Peyer's patch (tissue), 4 donors: ENCODE measurements at regions not wholly inside any gene's neighbourhood (a gene's known extent, or its start where the extent isn't known, plus 50 kb on each side); places are given as distances from the start of the nearest gene placed in this dataset.

Experiments used
- DNase-seq, 3 donors: peaks; one replicate each; pipeline ENCODE4 v3.0.0-alpha.2; 2017 to 2019
- H3K27ac ChIP-seq, 4 donors: fragments of 200-600 bp; sonication (generic); one replicate each; pipeline ENCODE4 v1.5.1; 2016 to 2019
- H3K27me3 ChIP-seq, 2 donors: fragments of 200-600 bp; sonication (generic); one replicate each; pipeline ENCODE4 v1.5.1; 2019
- H3K36me3 ChIP-seq, 3 donors: fragments of 200-600 bp; sonication (generic); one replicate each; pipeline ENCODE4 v1.5.1; 2016 to 2019
- H3K4me1 ChIP-seq, 4 donors: fragments of 200-600 bp; sonication (generic); one replicate each; pipeline ENCODE4 v1.5.1; 2016 to 2019
- H3K4me3 ChIP-seq, 4 donors: fragments of 200-600 bp; sonication (generic); 1 replicate in 3 of 4; 2 replicates in 1 of 4; pipeline ENCODE4 v1.5.1; 2016 to 2019; ENCODE audit warnings: mild to moderate bottlenecking in 1 of 4
- H3K9me3 ChIP-seq, 4 donors: fragments of 200-600 bp; sonication (generic); one replicate each; pipeline ENCODE4 v1.5.1; 2016 to 2019; ENCODE audit warnings: mild to moderate bottlenecking in 1 of 4
- POLR2A ChIP-seq, 2 donors: fragments of 450-650 bp; IDR thresholded peaks; one replicate each; pipeline ENCODE4 v1.5.1; 2017; ENCODE audit warnings: antibody characterized with exemption in 2 of 2, mild to moderate bottlenecking in 2 of 2, moderate library complexity in 2 of 2
- TF ChIP-seq, protein P1 (sequence below), 6 experiments: fragments of 450-650 bp in 4 of 6; fragments of 200-600 bp in 2 of 6; sonication (generic) in 1 of 6; IDR thresholded peaks; one replicate each; pipeline ENCODE4 v1.5.1; 2017 to 2019; ENCODE audit warnings: antibody characterized with exemption in 6 of 6, mild to moderate bottlenecking in 3 of 6, moderate library complexity in 1 of 6

DNA sequence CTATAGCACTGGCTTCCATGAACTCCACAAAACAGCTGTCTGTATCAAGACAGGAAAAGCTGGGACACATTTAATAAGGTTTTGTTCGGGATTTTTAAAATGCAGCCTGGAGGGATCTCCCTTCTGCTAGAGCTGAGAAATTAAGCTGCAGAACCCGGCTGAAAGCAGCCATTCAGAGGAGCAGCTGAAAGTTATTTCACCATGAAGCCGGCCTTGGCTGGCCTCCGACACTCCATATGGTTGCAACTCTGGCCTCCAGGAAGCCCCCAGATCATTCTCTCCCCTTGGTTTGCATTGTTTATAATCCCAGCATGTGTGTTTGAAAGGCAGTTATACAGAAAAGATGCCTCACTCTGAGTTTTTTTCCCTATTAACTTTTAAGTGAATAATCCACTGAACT, 239.4 kb downstream of the SPATA18 start:
- no peak for TF ChIP-seq POLR2A (IDR thresholded peaks at IDR 0.05)
- TF ChIP-seq, protein P1, sequence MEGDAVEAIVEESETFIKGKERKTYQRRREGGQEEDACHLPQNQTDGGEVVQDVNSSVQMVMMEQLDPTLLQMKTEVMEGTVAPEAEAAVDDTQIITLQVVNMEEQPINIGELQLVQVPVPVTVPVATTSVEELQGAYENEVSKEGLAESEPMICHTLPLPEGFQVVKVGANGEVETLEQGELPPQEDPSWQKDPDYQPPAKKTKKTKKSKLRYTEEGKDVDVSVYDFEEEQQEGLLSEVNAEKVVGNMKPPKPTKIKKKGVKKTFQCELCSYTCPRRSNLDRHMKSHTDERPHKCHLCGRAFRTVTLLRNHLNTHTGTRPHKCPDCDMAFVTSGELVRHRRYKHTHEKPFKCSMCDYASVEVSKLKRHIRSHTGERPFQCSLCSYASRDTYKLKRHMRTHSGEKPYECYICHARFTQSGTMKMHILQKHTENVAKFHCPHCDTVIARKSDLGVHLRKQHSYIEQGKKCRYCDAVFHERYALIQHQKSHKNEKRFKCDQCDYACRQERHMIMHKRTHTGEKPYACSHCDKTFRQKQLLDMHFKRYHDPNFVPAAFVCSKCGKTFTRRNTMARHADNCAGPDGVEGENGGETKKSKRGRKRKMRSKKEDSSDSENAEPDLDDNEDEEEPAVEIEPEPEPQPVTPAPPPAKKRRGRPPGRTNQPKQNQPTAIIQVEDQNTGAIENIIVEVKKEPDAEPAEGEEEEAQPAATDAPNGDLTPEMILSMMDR (IDR thresholded peaks at IDR 0.05): no peak
- Histone ChIP-seq H3K27ac (no peak overlapping the region), H3K36me3 (no peaks in the 10 kb centered on the region), H3K9me3 (no peaks in the 10 kb centered on the region), H3K4me1 (no peaks in the 10 kb centered on the region), H3K27me3 (no peaks in the 10 kb centered on the region), H3K4me3 (no peak overlapping the region)
- no peak for DNase-seq

DNA sequence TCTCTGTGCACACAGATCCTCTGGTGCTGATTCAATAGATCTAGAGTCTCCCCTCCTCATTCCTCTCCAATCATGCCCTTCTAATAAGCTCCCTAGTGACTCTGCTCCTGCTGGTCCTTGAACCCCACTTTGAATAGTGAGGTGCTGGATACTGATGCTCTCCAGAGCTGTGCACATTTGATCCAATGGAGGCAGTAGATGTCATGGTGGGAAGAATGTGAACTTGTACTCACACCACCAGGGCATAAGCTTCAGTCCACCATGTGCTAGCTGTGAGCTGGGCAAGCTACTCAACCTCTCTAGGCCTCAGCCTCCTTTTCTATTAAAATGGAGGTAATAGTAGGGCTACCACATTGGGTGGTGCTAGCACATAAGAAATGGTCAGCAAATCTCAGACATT, 241.1 kb downstream of the SPATA18 start:
- no peaks in the 10 kb centered on the region for H3K27me3 ChIP-seq
- no peaks in the 10 kb centered on the region for H3K4me1 ChIP-seq
- H3K9me3 ChIP-seq: no peaks in the 10 kb centered on the region
- no peak overlapping the region for H3K4me3 ChIP-seq
- no peaks in the 10 kb centered on the region for H3K36me3 ChIP-seq
- TF ChIP-seq, protein P1 (IDR thresholded peaks at IDR 0.05): no peak
- TF ChIP-seq POLR2A (IDR thresholded peaks at IDR 0.05): no peak
- no peak for DNase-seq
- no peak overlapping the region for H3K27ac ChIP-seq

DNA sequence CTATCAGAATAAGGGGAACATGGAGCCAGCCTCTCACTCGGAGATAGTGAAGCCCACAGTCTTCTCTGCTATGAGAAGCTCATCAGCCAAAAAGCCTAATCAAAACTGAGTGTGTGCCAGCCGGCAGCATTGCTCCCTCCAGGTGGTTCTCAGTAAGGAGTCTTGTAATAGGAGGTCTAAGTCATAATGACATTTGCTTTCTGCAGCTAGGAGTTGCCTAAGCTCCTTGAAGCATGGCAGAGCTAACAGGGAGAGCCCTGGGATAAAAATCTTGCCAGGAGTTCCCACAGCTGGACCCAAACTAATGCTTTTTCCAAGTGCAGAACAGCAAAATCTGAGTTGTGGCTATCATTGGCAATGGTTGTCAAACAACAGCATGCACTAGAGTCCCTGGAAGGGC, 245.2 kb downstream of the SPATA18 start:
- no peaks in the 10 kb centered on the region for H3K4me1 ChIP-seq
- no peaks in the 10 kb centered on the region for H3K9me3 ChIP-seq
- DNase-seq: no peak

DNA sequence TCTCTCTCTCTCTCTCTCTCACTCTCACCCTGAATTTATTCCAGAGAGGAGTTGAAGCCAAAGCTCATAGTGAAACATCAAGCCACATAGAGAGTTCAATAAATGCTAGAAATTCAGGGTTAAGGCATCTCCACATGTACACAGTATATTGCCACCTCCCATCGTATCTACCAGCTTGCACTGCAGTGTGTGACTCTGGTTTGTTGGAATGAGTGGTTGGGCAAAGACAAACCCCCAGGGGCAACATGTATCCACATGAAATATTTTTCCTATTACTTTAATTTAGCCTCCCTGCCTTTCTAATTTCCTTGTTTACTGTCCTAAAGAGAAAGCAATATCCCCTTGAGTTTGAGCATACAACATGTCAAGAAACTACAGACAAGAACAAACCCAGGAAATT, 247.3 kb downstream of the SPATA18 start:
- no peaks in the 10 kb centered on the region for H3K36me3 ChIP-seq
- TF ChIP-seq, protein P1 (IDR thresholded peaks at IDR 0.05): no peak
- TF ChIP-seq POLR2A (IDR thresholded peaks at IDR 0.05): no peak
- no peak overlapping the region for H3K4me3 ChIP-seq
- H3K9me3 ChIP-seq: no peaks in the 10 kb centered on the region
- no peaks in the 10 kb centered on the region for H3K4me1 ChIP-seq
- DNase-seq: no peak
- no peak overlapping the region for H3K27ac ChIP-seq
- no peaks in the 10 kb centered on the region for H3K27me3 ChIP-seq

More for the DNA sequence above, 245.2 kb downstream of the SPATA18 start:
- H3K36me3 ChIP-seq: no peaks in the 10 kb centered on the region
- H3K4me3 ChIP-seq: no peak overlapping the region
- no peaks in the 10 kb centered on the region for H3K27me3 ChIP-seq
- no peak for TF ChIP-seq POLR2A (IDR thresholded peaks at IDR 0.05)
- TF ChIP-seq, protein P1 (IDR thresholded peaks at IDR 0.05): no peak
- no peak overlapping the region for H3K27ac ChIP-seq

DNA sequence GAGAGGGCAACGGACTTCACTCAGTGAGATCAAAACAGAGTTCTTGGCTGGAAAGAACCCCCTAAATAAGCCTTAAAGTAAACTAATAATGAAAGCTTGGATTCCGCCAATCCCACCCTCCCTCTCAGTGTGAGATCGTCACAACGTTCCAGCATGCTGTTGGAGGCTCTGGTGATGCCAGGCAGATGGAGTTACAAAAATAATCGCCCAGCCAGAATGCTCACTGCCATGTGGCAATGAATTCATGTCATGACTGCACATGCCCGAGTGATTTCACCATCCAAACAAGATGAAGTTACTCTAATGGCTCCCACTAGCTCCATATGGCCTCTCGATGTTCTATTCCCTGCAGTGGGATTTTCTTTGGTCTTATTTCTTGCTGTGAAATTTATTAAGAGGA, 248.0 kb downstream of the SPATA18 start:
- Histone ChIP-seq H3K27me3 (no peaks in the 10 kb centered on the region), H3K4me1 (no peaks in the 10 kb centered on the region), H3K4me3 (no peak overlapping the region), H3K36me3 (no peaks in the 10 kb centered on the region), H3K27ac (no peak overlapping the region), H3K9me3 (no peaks in the 10 kb centered on the region)
- TF ChIP-seq, protein P1 (IDR thresholded peaks at IDR 0.05): no peak
- TF ChIP-seq POLR2A (IDR thresholded peaks at IDR 0.05): no peak
- DNase-seq: no peak

DNA sequence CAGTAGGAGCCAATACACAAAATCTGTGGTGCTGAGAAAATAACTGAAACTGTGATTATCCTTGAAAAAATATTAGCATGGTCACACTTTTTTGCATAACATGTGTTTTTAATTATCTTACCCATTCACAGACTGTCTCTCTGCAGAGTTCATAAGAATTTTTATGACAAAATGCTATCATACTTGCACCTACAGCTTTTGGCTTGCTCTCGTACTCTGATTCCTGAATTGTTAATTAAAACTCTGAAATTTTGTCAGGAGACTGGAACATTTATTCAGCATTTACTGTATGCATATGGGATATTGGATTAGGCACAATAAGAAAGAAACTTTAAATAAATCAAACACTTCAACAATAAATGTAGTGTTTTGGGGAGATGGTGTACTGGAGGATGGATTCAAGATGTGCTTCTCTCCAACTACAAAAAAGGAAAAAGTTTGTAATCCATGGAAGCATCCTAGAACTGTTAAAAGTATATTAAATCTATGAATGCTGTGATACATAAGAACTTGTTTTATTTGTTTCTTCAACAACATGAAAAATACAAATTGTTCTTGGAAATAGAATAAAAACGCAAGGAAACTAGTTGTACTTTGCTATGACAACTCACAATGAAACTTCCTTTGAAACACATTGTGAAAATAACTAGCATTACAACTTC, 260.5 kb downstream of the SPATA18 start:
- Histone ChIP-seq H3K27me3 (no peaks in the 10 kb centered on the region), H3K36me3 (no peaks in the 10 kb centered on the region), H3K4me3 (no peak overlapping the region), H3K27ac (no peak overlapping the region), H3K9me3 (no peaks in the 10 kb centered on the region), H3K4me1 (no peaks in the 10 kb centered on the region)
- TF ChIP-seq, protein P1 (IDR thresholded peaks at IDR 0.05): no peak
- no peak for TF ChIP-seq POLR2A (IDR thresholded peaks at IDR 0.05)
- no peak for DNase-seq
